Ishikawa (cell line): ENCODE measurements at regions not wholly inside any gene's neighbourhood (a gene's known extent, or its start where the extent isn't known, plus 50 kb on each side); places are given as distances from the start of the nearest gene placed in this dataset.

Experiments
- CEBPB ChIP-seq: IDR thresholded peaks from 2 replicates; pipeline ENCODE4 v1.6.1; 2012
- CREB1 ChIP-seq: IDR thresholded peaks from 2 replicates; pipeline ENCODE4 v1.6.1; 2012; ENCODE audit warnings: low read depth
- EGR1 ChIP-seq: IDR thresholded peaks from 2 replicates; pipeline ENCODE4 v1.6.1; 2012
- EP300 ChIP-seq: IDR thresholded peaks from 2 replicates; pipeline ENCODE4 v1.6.1; 2012; ENCODE audit warnings: borderline replicate concordance
- FOXM1 ChIP-seq: IDR thresholded peaks from 2 replicates; pipeline ENCODE4 v1.6.1; 2012; ENCODE audit warnings: low read depth, borderline replicate concordance
- MAX ChIP-seq: IDR thresholded peaks from 2 replicates; pipeline ENCODE4 v1.6.1; 2012
- NFIC ChIP-seq: IDR thresholded peaks from 2 replicates; pipeline ENCODE4 v1.6.1; 2012
- RAD21 ChIP-seq: IDR thresholded peaks from 2 replicates; pipeline ENCODE4 v1.6.1; 2012; ENCODE audit warnings: low read depth
- REST ChIP-seq: IDR thresholded peaks from 2 replicates; pipeline ENCODE4 v1.6.1; 2012; ENCODE audit warnings: low read depth, mild to moderate bottlenecking
- TAF1 ChIP-seq: IDR thresholded peaks from 2 replicates; pipeline ENCODE4 v1.6.1; 2012; ENCODE audit warnings: low read depth, mild to moderate bottlenecking
- TCF12 ChIP-seq: IDR thresholded peaks from 2 replicates; pipeline ENCODE4 v1.6.1; 2012; ENCODE audit warnings: low read depth
- TEAD4 ChIP-seq: IDR thresholded peaks from 2 replicates; pipeline ENCODE4 v1.6.1; 2012
- USF1 ChIP-seq: IDR thresholded peaks from 2 replicates; pipeline ENCODE4 v1.6.1; 2012
- YY1 ChIP-seq: IDR thresholded peaks from 2 replicates; pipeline ENCODE4 v1.6.1; 2012; ENCODE audit warnings: low read depth
- ZBTB7A ChIP-seq: IDR thresholded peaks from 2 replicates; pipeline ENCODE4 v1.6.1; 2012; ENCODE audit warnings: low read depth

GRCh38 chr6:135644394-135644793, 146.9 kb upstream of the AHI1 start:
- TF ChIP-seq RAD21 (no peak), EP300 (no peak), TCF12 (no peak), USF1 (no peak), TEAD4 (no peak), ZBTB7A (no peak), REST (no peak), EGR1 (no peak), MAX (no peak), TAF1 (no peak), YY1 (no peak), CEBPB (no peak), CREB1 (no peak), NFIC (no peak), FOXM1 (no peak)

GRCh38 chr6:135647521-135647920, 150.0 kb upstream of the AHI1 start:
- TF ChIP-seq CEBPB, result no peak
- TF ChIP-seq ZBTB7A, result no peak
- no peak for TF ChIP-seq MAX
- TF ChIP-seq USF1, result no peak
- TF ChIP-seq TEAD4, result no peak
- no peak for TF ChIP-seq RAD21
- no peak for TF ChIP-seq CREB1
- TF ChIP-seq YY1, result no peak
- TF ChIP-seq EP300, result no peak
- no peak for TF ChIP-seq EGR1

- TF ChIP-seq YY1 (no peak), EP300 (no peak), CREB1 (no peak), RAD21 (no peak), USF1 (no peak), TAF1 (no peak), REST (no peak)
Observed at GRCh38 chr6:135651964-135652755, 154.6 kb upstream of the AHI1 start.

GRCh38 chr6:135655055-135655454, 157.5 kb upstream of the AHI1 start:
- no peak for TF ChIP-seq NFIC
- no peak for TF ChIP-seq ZBTB7A
- no peak for TF ChIP-seq EGR1
- no peak for TF ChIP-seq TCF12
- no peak for TF ChIP-seq MAX
- no peak for TF ChIP-seq RAD21
- no peak for TF ChIP-seq REST
- TF ChIP-seq FOXM1, result no peak
- TF ChIP-seq CREB1, result no peak
- TF ChIP-seq YY1, result no peak
- TF ChIP-seq USF1, result no peak
- TF ChIP-seq CEBPB, result no peak
- no peak for TF ChIP-seq EP300
- TF ChIP-seq TEAD4, result no peak
- TF ChIP-seq TAF1, result no peak
